GM12891 (cell line): ENCODE measurements at regions not wholly inside any gene's neighbourhood (a gene's known extent, or its start where the extent isn't known, plus 50 kb on each side); places are given as distances from the start of the nearest gene placed in this dataset.

Experiments used
- DNase-seq: peaks from one replicate; pipeline ENCODE4 v3.0.0; 2011; ENCODE audit warnings: low spot score; ENCODE audit not compliant: insufficient read length
- FAIRE-seq: peaks from 2 replicates; lab custom pipeline; 2011; peaks lifted over from hg19 to GRCh38; lab: Jason Lieb, UNC
- PAX5 ChIP-seq: IDR thresholded peaks from 2 replicates; pipeline ENCODE4 v1.6.1; 2011; ENCODE audit warnings: low read length, moderate library complexity, mild to moderate bottlenecking; ENCODE audit not compliant: insufficient read depth, severe bottlenecking
- POLR2A ChIP-seq: IDR thresholded peaks from 2 replicates; pipeline ENCODE4 v1.6.1; 2011; ENCODE audit warnings: low read depth, low read length, control low read depth
- POLR2AphosphoS5 ChIP-seq: IDR thresholded peaks from 2 replicates; pipeline ENCODE4 v1.6.1; 2011; ENCODE audit warnings: low read depth, low read length, control low read depth
- POU2F2 ChIP-seq: IDR thresholded peaks from 2 replicates; pipeline ENCODE4 v1.6.1; 2011; ENCODE audit warnings: low read depth, mild to moderate bottlenecking, control low read depth, low read length, moderate library complexity
- SPI1 ChIP-seq: IDR thresholded peaks from 2 replicates; pipeline ENCODE4 v1.6.1; 2011; ENCODE audit warnings: low read depth, low read length, control low read depth
- TAF1 ChIP-seq: IDR thresholded peaks from 2 replicates; pipeline ENCODE4 v1.6.1; 2011; ENCODE audit warnings: low read depth, low read length, control low read depth

DNA sequence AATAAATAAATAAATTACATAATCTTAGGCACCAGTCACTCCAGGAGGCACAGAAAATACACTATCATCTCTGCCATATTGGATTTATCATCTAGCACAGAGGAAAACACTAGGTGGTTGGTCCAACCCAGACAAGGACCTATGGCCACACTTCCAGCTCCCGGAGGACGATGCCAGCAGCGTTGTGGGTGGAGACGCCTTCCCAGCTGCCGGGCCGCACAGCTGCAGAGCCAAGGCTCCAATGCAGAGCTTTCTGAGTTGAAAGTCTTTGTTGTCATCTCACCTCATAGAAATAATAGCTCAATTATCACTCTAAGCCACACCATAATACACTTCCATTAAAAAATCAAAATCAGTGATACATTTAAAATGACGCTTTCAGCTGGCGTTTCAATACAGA is 457.1 kb upstream of the SALL3 start:
- no peak for FAIRE-seq
- TF ChIP-seq SPI1 = no peak
- TF ChIP-seq PAX5 = no peak
- no peak for TF ChIP-seq TAF1
- TF ChIP-seq POLR2AphosphoS5 = no peak
- no peak for DNase-seq

DNA sequence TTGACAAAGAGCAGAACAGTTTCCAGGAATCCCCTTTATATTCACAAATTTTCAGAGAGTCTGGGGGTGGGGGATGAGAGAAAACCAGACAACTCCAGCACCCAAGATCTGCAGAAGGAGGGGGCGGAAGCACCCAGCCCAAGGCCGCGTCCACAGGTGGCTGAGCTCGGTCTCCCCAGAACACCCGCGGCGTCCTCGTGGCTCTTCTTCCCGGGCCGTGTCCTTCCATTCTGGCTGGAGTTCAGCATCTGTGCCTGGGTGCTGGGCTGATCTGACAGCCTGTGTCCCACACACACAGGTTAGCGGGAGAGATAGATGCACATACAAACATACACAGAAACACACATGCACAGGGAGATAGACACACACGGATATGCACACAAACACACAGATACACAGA is 455.8 kb upstream of the SALL3 start:
- no peak for FAIRE-seq
- DNase-seq = no peak
- no peak for TF ChIP-seq PAX5
- TF ChIP-seq POU2F2 = no peak
- TF ChIP-seq POLR2A = no peak
- no peak for TF ChIP-seq SPI1
- TF ChIP-seq POLR2AphosphoS5 = no peak
- no peak for TF ChIP-seq TAF1

DNA sequence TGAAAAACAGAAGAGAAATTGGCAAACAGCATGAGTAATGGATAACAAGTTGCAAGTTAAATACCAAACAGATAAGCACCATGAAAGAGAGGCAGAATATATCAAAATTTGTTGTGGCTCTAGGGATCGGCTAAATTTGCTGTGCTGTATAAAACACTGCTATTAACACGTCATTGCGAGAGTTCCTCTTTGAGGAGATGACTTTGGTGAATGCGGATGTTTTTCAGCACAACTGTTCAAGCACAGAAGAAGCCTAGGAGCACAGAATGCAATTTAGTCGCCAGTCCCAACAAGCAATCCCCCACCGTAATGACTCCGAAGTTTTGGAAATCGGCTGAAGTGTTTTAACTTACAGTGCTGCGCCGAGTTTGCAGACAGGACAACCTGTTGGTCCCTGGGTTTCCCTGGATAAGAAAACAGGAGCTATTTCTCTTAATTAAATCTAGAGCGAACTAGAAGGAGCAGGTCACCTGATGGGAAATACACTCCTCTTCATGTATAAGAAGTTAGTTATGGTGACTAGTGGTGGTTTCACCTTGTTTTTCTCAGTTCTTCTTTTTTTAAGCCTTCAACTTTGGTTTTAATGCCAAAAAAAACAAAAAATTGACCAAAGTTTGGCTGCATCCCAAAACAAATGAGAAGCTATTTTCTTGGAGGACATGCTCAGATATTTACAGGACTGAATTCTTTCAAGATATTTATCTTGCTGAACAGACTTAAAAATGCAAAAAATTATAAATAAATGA is 454.1 kb upstream of the SALL3 start:
- DNase-seq (no peak), FAIRE-seq (no peak)
- TF ChIP-seq POLR2AphosphoS5 = no peak
- no peak for TF ChIP-seq TAF1
- TF ChIP-seq SPI1 = peak; percentile 55; the same call in 1 of the 2 replicates
- TF ChIP-seq PAX5 = no peak
- no peak for TF ChIP-seq POU2F2
- no peak for TF ChIP-seq POLR2A

DNA sequence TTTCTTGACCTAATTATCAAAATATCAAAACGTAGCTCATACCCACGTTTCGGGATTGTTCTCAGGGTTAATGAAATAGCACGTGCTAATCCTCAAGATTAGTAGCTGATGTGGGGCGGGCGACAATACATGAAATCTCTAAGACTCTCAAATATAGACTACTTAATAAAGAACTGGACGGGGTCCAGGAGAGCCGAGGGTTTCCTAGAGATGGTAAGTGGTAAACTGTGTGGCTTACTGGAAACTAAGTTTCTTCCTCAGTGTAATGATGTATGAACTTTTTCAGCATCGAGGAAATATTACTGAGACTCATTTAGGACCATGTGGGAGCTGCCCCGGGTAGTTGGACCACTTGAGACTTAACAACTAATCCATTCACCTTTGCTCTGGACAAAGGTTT is 453.3 kb upstream of the SALL3 start:
- DNase-seq (no peak), FAIRE-seq (no peak)
- no peak for TF ChIP-seq POLR2A
- TF ChIP-seq POLR2AphosphoS5 = no peak
- no peak for TF ChIP-seq TAF1
- no peak for TF ChIP-seq PAX5
- TF ChIP-seq SPI1 = no peak
- no peak for TF ChIP-seq POU2F2

DNA sequence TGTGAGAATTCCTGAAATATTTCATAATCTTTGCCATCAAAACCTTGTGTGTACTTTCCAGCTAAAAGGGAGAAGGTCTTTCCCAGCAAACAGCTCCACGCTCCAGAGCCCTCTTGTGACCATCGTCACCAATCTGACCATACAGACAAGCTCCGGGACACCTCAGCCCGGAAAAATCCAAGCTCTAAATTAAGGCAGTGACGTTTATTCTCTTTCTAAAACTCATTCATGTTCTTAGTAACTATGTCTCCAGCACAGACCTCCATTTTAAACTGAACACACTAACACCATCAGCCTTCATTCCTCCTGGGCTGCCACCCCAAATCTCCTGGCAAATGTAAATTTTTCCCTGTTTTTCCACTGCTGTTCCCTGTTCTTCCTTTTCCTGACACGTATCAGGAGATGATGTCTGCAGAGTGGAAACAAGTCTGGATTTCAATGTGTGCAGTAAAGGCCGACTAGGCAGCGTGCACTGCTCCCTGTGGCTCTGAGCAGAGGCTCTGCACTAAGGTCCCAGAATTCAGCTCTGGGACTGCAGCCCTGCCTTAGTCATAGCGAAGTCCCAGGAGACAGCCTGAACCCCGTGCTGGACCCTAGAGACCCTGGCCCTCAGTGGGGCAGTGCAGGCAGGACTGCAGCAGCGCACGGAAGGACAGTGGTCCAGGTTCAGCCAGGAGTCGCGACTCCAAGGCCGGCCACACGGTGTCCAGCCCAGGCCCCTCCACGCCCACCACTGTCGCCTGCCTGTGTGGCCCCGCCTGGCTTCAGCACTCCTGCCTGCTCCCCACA is 452.5 kb upstream of the SALL3 start:
- FAIRE-seq (no peak), DNase-seq (no peak)
- TF ChIP-seq TAF1 = no peak
- no peak for TF ChIP-seq PAX5
- no peak for TF ChIP-seq POLR2AphosphoS5
- TF ChIP-seq POU2F2 = no peak
- no peak for TF ChIP-seq POLR2A
- TF ChIP-seq SPI1 = no peak

DNA sequence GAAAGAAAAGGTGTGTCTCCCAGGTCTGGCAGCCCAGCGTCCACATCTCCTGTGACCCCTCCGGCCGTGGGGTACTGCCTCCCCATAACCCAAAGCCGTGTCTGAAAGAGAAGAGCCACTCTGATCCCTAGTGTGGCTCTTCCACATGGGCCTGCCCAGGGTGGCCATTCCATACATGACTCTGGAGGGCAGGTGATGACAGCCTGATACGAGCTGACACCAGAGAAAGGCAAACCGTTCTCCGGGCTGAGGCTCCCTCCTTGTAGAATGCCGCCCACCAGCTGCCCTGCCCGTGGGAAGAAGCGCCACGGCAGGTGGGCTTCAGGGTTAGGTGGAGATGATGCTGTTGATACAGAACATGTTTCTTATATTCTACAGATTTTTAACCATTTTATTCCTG is 451.6 kb upstream of the SALL3 start:
- FAIRE-seq = no peak
- no peak for DNase-seq
- TF ChIP-seq SPI1 = no peak
- TF ChIP-seq POU2F2 = no peak
- TF ChIP-seq POLR2A = no peak
- TF ChIP-seq PAX5 = no peak
- TF ChIP-seq TAF1 = no peak
- no peak for TF ChIP-seq POLR2AphosphoS5

DNA sequence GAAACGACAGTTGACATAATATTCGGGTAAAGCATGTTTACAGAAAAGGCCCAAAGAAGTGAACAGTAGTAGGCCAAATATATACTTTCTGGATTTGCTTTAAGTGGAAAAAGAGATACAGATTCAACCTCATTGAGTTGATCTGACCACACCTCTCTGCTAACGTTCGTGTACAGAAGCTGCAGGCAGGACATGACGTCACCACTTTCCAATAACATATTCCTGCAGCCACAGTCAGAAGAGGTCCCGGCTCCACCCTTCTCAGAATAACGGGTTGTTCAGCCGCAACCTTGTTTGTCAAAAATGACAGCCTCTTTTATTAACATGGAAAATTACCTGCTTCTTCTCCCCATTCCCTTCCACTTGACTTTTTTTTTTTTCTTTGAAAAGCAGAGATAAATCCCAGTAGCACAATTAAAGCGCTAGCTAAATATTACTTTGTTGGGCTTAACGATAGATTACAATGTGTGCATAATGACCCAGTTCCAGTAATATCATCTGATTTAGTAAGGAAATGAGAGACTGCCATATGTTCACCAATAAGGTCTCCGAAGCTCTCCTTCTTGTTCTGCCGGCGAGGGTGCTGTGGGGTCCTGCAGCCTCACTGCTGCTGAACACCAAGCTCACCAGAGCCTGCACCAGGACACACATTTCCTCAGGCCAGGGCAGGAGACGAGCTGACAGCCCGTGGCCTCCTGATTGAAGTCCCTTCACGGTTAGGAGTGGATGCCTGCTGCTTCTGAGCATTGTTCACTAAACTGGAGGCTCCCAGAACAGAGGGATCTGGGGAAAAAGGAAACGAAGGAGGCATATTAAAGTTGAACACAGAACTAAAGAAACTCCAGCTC is 451.0 kb upstream of the SALL3 start:
- no peak for FAIRE-seq
- no peak for TF ChIP-seq POLR2AphosphoS5
- TF ChIP-seq PAX5 = no peak
- no peak for TF ChIP-seq POLR2A
- TF ChIP-seq SPI1 = no peak
- no peak for TF ChIP-seq TAF1
- no peak for TF ChIP-seq POU2F2

DNA sequence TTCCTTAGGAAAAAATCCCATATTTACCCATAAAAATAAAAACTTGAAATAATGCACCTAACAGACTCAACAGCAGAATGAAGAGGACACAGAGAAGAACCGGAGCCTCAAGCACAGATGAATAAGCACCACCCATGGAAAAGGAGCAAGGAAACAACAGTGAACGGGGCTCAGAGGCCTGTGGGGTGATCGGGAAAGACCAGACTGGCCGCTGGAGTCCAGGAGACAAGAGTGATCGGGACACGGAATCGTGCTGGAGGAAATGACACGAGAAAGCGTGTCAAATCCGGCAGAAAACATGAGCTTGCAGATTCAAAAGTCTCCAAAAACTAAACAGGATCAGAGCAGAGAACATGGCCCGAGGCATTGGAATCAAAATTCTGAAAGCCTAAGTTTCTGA is 448.0 kb upstream of the SALL3 start:
- no peak for TF ChIP-seq POLR2AphosphoS5
- no peak for TF ChIP-seq POLR2A
- no peak for TF ChIP-seq TAF1
- TF ChIP-seq PAX5 = no peak
- TF ChIP-seq SPI1 = no peak
- no peak for TF ChIP-seq POU2F2
- DNase-seq (no peak), FAIRE-seq (no peak)

More for the DNA sequence above, 451.0 kb upstream of the SALL3 start:
- DNase-seq = no peak

DNA sequence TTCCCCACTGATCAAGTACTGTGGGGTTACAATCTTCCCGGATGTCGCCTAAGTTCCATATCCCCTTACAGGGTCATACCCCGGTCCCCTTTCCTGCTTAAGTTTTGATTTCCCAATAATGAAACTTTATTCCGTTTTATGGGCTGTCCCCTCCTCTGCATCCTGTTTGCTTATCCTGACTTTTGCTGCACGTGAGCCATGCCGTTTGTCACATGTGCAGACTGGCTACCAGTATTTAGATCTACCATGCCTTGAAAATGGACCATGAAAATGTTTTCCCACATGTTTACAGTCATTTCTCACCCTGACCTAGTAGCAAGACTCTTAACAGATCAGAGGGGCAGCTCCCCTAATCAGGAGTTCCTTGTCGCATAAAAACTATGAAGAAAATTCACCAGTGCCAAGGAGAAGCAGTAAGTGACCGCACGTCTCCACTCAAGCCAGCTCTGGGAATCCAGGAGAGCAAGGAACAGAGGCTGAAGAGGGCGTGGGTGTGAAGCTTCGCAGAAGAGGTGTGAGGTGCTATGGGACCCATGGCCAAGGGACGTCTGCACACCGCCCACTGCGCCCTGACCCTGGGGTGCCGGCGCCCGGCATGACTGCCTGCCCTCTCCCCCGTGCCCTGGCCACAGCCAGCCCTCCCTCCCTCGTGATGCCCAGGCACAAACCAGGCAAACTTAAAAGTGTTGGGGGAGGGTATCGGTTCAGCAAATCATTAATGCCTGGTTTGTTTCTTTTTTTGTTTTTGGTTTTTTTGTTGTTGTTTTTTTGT is 440.8 kb upstream of the SALL3 start:
- FAIRE-seq = no peak
- TF ChIP-seq SPI1 (no peak), PAX5 (no peak), POU2F2 (no peak), TAF1 (no peak), POLR2AphosphoS5 (no peak), POLR2A (no peak)
- DNase-seq = no peak
